ENCODE measurements at regions not wholly inside any gene's neighbourhood (a gene's known extent, or its start where the extent isn't known, plus 50 kb on each side); places are given as distances from the start of the nearest gene placed in this dataset.

- TF ChIP-seq, protein P1, sequence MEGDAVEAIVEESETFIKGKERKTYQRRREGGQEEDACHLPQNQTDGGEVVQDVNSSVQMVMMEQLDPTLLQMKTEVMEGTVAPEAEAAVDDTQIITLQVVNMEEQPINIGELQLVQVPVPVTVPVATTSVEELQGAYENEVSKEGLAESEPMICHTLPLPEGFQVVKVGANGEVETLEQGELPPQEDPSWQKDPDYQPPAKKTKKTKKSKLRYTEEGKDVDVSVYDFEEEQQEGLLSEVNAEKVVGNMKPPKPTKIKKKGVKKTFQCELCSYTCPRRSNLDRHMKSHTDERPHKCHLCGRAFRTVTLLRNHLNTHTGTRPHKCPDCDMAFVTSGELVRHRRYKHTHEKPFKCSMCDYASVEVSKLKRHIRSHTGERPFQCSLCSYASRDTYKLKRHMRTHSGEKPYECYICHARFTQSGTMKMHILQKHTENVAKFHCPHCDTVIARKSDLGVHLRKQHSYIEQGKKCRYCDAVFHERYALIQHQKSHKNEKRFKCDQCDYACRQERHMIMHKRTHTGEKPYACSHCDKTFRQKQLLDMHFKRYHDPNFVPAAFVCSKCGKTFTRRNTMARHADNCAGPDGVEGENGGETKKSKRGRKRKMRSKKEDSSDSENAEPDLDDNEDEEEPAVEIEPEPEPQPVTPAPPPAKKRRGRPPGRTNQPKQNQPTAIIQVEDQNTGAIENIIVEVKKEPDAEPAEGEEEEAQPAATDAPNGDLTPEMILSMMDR (IDR thresholded peaks at IDR 0.05) = no peak
- TF ChIP-seq EZH2 (IDR thresholded peaks at IDR 0.05) = no peak
Measured at GRCh38 chr7:133155642-133156041, 73.8 kb upstream of the CHCHD3 start.

All from neural progenitor cell (in vitro differentiated cells).